H1 (cell line): ENCODE measurements at regions not wholly inside any gene's neighbourhood (a gene's known extent, or its start where the extent isn't known, plus 50 kb on each side); places are given as distances from the start of the nearest gene placed in this dataset.

Experiments used
- CTCF ChIA-PET: fragments of 300-600 bp; sonication (Branson Sonifier 250); formaldehyde crosslinking; loops from one replicate; lab custom pipeline; 2021; ENCODE audit not compliant: partially characterized antibody; lab: Charles Lee
- POLR2A ChIA-PET: fragments of 300-600 bp; sonication (Branson Sonifier 250); formaldehyde crosslinking; loops from one replicate; lab custom pipeline; 2021; ENCODE audit warnings: inconsistent platforms; ENCODE audit not compliant: partially characterized antibody; lab: Charles Lee
- DNase-seq, 2 experiments: peaks; one replicate each; pipeline versions ENCODE4 v3.0.0 to v3.0.0-alpha.2; 2010 to 2022; ENCODE audit warnings: low spot score in 2 of 2, low read depth in 1 of 2, mixed read lengths in 1 of 2
- FAIRE-seq: peaks from 2 replicates; lab custom pipeline; 2011; peaks lifted over from hg19 to GRCh38; lab: Jason Lieb, UNC
- H2AFZ ChIP-seq: 2 replicates; pipeline ENCODE4 v1.8.1; 2012; ENCODE audit warnings: low read length, inconsistent platforms
- H2AK5ac ChIP-seq: 2 replicates; pipeline ENCODE4 v1.6.1; 2013; ENCODE audit warnings: low read depth, low read length
- H2BK120ac ChIP-seq: replicated peaks from 2 replicates; pipeline ENCODE3; 2013; ENCODE audit warnings: low read depth, low read length, inconsistent platforms
- H2BK12ac ChIP-seq: 2 replicates; pipeline ENCODE4 v1.6.1; 2013; ENCODE audit warnings: low read depth, low read length
- H2BK15ac ChIP-seq: 2 replicates; pipeline ENCODE4 v1.6.1; 2013; ENCODE audit warnings: low read length
- H2BK20ac ChIP-seq: 2 replicates; pipeline ENCODE4 v1.6.1; 2013; ENCODE audit warnings: low read length
- H2BK5ac ChIP-seq: 2 replicates; pipeline ENCODE4 v1.6.1; 2013; ENCODE audit warnings: low read depth, low read length
- H3K14ac ChIP-seq: 2 replicates; pipeline ENCODE4 v1.6.1; 2013; ENCODE audit warnings: inconsistent platforms; ENCODE audit not compliant: insufficient read length
- H3K18ac ChIP-seq: 2 replicates; pipeline ENCODE4 v1.6.1; 2013; ENCODE audit warnings: low read length; ENCODE audit errors: extremely low read depth
- H3K23ac ChIP-seq: 2 replicates; pipeline ENCODE4 v1.6.1; 2013; ENCODE audit warnings: inconsistent platforms; ENCODE audit not compliant: insufficient read length
- H3K23me2 ChIP-seq: 2 replicates; pipeline ENCODE4 v1.6.1; 2013; ENCODE audit warnings: low read depth, low read length
- H3K27ac ChIP-seq: 2 replicates; pipeline ENCODE4 v1.6.1; 2011; ENCODE audit warnings: low read depth, low read length, inconsistent platforms
- H3K27me3 ChIP-seq, 4 experiments: replicated peaks in 1 of 4; 1 replicate in 1 of 4; 2 replicates in 3 of 4; pipeline versions ENCODE4 v1.6.1 to v1.8.1; 2011 to 2013; ENCODE audit warnings: low read length in 3 of 4, mild to moderate bottlenecking in 3 of 4, inconsistent platforms in 2 of 4, mixed read lengths in 2 of 4, moderate library complexity in 1 of 4; ENCODE audit not compliant: control insufficient read depth in 3 of 4, insufficient read depth in 3 of 4; ENCODE audit errors: extremely low read depth in 1 of 4
- H3K36me3 ChIP-seq, 4 experiments: 2 replicates each; pipeline versions ENCODE4 v1.6.1 to v1.8.1; 2011 to 2013; ENCODE audit warnings: mild to moderate bottlenecking in 4 of 4, low read length in 3 of 4, moderate library complexity in 2 of 4, control low read depth in 1 of 4, inconsistent platforms in 1 of 4; ENCODE audit not compliant: insufficient read depth in 4 of 4, control insufficient read depth in 2 of 4
- H3K4ac ChIP-seq: replicated peaks from 2 replicates; pipeline ENCODE3; 2013; ENCODE audit warnings: low read length, low read depth, mixed read lengths, inconsistent platforms; ENCODE audit not compliant: insufficient read length
- H3K4me1 ChIP-seq, 4 experiments: replicated peaks in 1 of 4; 1 replicate in 1 of 4; 2 replicates in 3 of 4; pipeline versions ENCODE4 v1.6.1 to v1.8.1; 2011 to 2013; ENCODE audit warnings: low read length in 3 of 4, inconsistent platforms in 2 of 4, mixed read lengths in 1 of 4; ENCODE audit not compliant: insufficient read depth in 4 of 4, control insufficient read depth in 3 of 4
- H3K4me2 ChIP-seq, 2 experiments: 2 replicates each; pipeline versions ENCODE4 v1.6.1 to v1.8.1; 2011 to 2013; ENCODE audit warnings: low read depth in 2 of 2, low read length in 2 of 2, control low read depth in 1 of 2, inconsistent platforms in 1 of 2, mild to moderate bottlenecking in 1 of 2; ENCODE audit not compliant: insufficient read depth in 1 of 2
- H3K4me3 ChIP-seq, 4 experiments: fragments of 200-600, 300-600 bp in 1 of 4; sonication (generic), shearing (Covaris generic), sonication (Bioruptor Twin) in 1 of 4; 2 replicates each; pipeline versions ENCODE4 v1.5.1 to v1.8.1; 2011 to 2016; ENCODE audit warnings: low read length in 4 of 4, low read depth in 3 of 4, control low read depth in 2 of 4, inconsistent platforms in 2 of 4, mild to moderate bottlenecking in 2 of 4, mixed read lengths in 1 of 4, moderate library complexity in 1 of 4; ENCODE audit not compliant: insufficient read depth in 2 of 4; ENCODE audit errors: extremely low read depth in 1 of 4
- H3K56ac ChIP-seq: replicated peaks from 2 replicates; pipeline ENCODE3; 2013; ENCODE audit warnings: low read depth, mild to moderate bottlenecking, mixed read lengths, low read length, inconsistent platforms; ENCODE audit not compliant: insufficient read length
- H3K79me1 ChIP-seq: 2 replicates; pipeline ENCODE4 v1.6.1; 2013; ENCODE audit warnings: low read depth, low read length, control low read depth
- H3K79me2 ChIP-seq, 2 experiments: 2 replicates each; pipeline versions ENCODE4 v1.6.1 to v1.8.1; 2012 to 2013; ENCODE audit warnings: low read length in 2 of 2, mild to moderate bottlenecking in 2 of 2, inconsistent platforms in 1 of 2; ENCODE audit not compliant: insufficient read depth in 2 of 2, control insufficient read depth in 1 of 2
- H3K9ac ChIP-seq, 4 experiments: replicated peaks in 1 of 4; 1 replicate in 1 of 4; 2 replicates in 3 of 4; pipeline versions ENCODE4 v1.6.1 to v1.8.1; 2011 to 2013; ENCODE audit warnings: low read depth in 3 of 4, low read length in 3 of 4, control low read depth in 2 of 4, mild to moderate bottlenecking in 2 of 4, moderate library complexity in 2 of 4, inconsistent platforms in 1 of 4; ENCODE audit errors: extremely low read depth in 1 of 4
- H3K9me3 ChIP-seq, 2 experiments: 2 replicates each; pipeline versions ENCODE4 v1.6.1 to v1.8.1; 2012 to 2013; ENCODE audit warnings: mild to moderate bottlenecking in 2 of 2, moderate library complexity in 2 of 2, control low read depth in 1 of 2, inconsistent platforms in 1 of 2, low read depth in 1 of 2, low read length in 1 of 2, mixed read lengths in 1 of 2; ENCODE audit not compliant: insufficient read depth in 2 of 2
- H4K20me1 ChIP-seq, 2 experiments: replicated peaks in 1 of 2; 2 replicates each; pipeline versions ENCODE3 to v1.8.1; 2011 to 2013; ENCODE audit warnings: inconsistent platforms in 2 of 2, low read length in 2 of 2, mild to moderate bottlenecking in 1 of 2; ENCODE audit not compliant: insufficient read depth in 2 of 2, control insufficient read depth in 1 of 2
- H4K5ac ChIP-seq: 2 replicates; pipeline ENCODE4 v1.6.1; 2013; ENCODE audit warnings: low read length, low read depth, mixed read lengths, inconsistent platforms; ENCODE audit not compliant: insufficient read length
- H4K8ac ChIP-seq: 2 replicates; pipeline ENCODE4 v1.8.0; 2013; ENCODE audit warnings: mild to moderate bottlenecking, moderate library complexity, low read length, inconsistent platforms; ENCODE audit not compliant: insufficient read depth; ENCODE audit errors: extremely low read depth
- H4K91ac ChIP-seq: replicated peaks from 2 replicates; pipeline ENCODE3; 2013; ENCODE audit warnings: low read length, mixed read lengths, inconsistent platforms; ENCODE audit not compliant: insufficient read length
- CBX8 ChIP-seq: fragments of 300-800, 300-1000 bp; sonication (generic); IDR thresholded peaks from 2 replicates; pipeline ENCODE4 v1.7.1; 2016; ENCODE audit warnings: low read depth, low read length, borderline replicate concordance
- EP300 ChIP-seq, 2 experiments: IDR thresholded peaks; 1 replicate in 1 of 2; 2 replicates in 1 of 2; pipeline ENCODE4 v1.6.1; 2011 to 2012; ENCODE audit warnings: low read depth in 2 of 2, low read length in 2 of 2, mild to moderate bottlenecking in 2 of 2, borderline replicate concordance in 1 of 2, inconsistent platforms in 1 of 2, moderate library complexity in 1 of 2
- HDAC6 ChIP-seq: IDR thresholded peaks from one replicate; pipeline ENCODE4 v1.7.1; 2012; ENCODE audit warnings: low read depth, mild to moderate bottlenecking, inconsistent platforms, low read length, moderate library complexity
- MAX ChIP-seq: IDR thresholded peaks from 2 replicates; pipeline ENCODE4 v1.6.1; 2012; ENCODE audit warnings: inconsistent platforms
- RNF2 ChIP-seq: fragments of 200-900, 300-1000 bp; sonication (generic); IDR thresholded peaks from 2 replicates; pipeline ENCODE4 v1.7.1; 2016; ENCODE audit warnings: borderline replicate concordance, low read depth, mild to moderate bottlenecking, antibody characterized with exemption, low read length; ENCODE audit not compliant: poor library complexity, severe bottlenecking; ENCODE audit errors: missing control alignments
- SRF ChIP-seq: IDR thresholded peaks from 2 replicates; pipeline ENCODE4 v1.6.1; 2011; ENCODE audit warnings: mild to moderate bottlenecking, low read depth, low read length, moderate library complexity
- USF2 ChIP-seq: IDR thresholded peaks from 2 replicates; pipeline ENCODE4 v1.6.1; 2011; ENCODE audit warnings: low read length, improper control_type of control experiment
- WGBS, 2 experiments: shearing (Covaris generic) in 1 of 2; methylation state at CpG; one replicate each; pipeline versions ENCODE4 v1.1.6 to v1.1.7; 2013 to 2015; ENCODE audit warnings: low lambda C conversion rate in 2 of 2, mixed read lengths in 2 of 2, inconsistent platforms in 1 of 2, low coverage in 1 of 2, missing lambda C conversion rate in 1 of 2; ENCODE audit not compliant: insufficient replicate concordance in 2 of 2, insufficient coverage in 1 of 2, insufficient read length in 1 of 2; ENCODE audit errors: extremely low coverage in 1 of 2, missing lambda C conversion rate in 1 of 2; 5-methylcytosine and 5-hydroxymethylcytosine counted together

- H3K27me3 ChIP-seq = no peaks in the 10 kb centered on the region
- H3K18ac ChIP-seq = no peak overlapping the region
- WGBS, 2 experiments = 88% methylated on average over 3 of the region's 3 CpGs; no CpG with 5 or more reads in 1 of the 2 experiments
- no peak overlapping the region for H2AFZ ChIP-seq
- no peak overlapping the region for H2AK5ac ChIP-seq
- H4K5ac ChIP-seq = no peak overlapping the region
- H2BK12ac ChIP-seq = no peak overlapping the region
- H3K4me2 ChIP-seq = no peak overlapping the region
- H3K23ac ChIP-seq = no peak overlapping the region
- no peak overlapping the region for H3K4me3 ChIP-seq
- DNase-seq = no peak
- no peak overlapping the region for H3K27ac ChIP-seq
- no peak overlapping the region for H3K14ac ChIP-seq
- no peaks in the 10 kb centered on the region for H3K9me3 ChIP-seq
- no peak overlapping the region for H3K4ac ChIP-seq
- no peaks in the 10 kb centered on the region for H3K4me1 ChIP-seq
- H3K56ac ChIP-seq = no peak overlapping the region
- ChIA-PET CTCF (interaction anchor here (13.9 kb wide), 1 partner anchor 24 kb away, joined by 99 read pairs; no protein-coding TSS in a partner anchor), POLR2A (no interaction called here)
- H3K36me3 ChIP-seq = no peaks in the 10 kb centered on the region
- no peak overlapping the region for H2BK120ac ChIP-seq
- no peak overlapping the region for H2BK15ac ChIP-seq
- H4K8ac ChIP-seq = no peak overlapping the region
- FAIRE-seq = no peak
- H3K79me1 ChIP-seq = no peaks in the 10 kb centered on the region
- H4K91ac ChIP-seq = no peak overlapping the region
- no peak overlapping the region for H3K9ac ChIP-seq
- no peaks in the 10 kb centered on the region for H3K79me2 ChIP-seq
- no peak overlapping the region for H2BK20ac ChIP-seq
- TF ChIP-seq EP300 (IDR thresholded peaks at IDR 0.05; ENCODE audit: borderline replicate concordance in 1 of 2, low read depth in 2 of 2, low read length in 2 of 2) = no peak
- TF ChIP-seq CBX8 = no peak
- TF ChIP-seq RNF2 = no peak
- no peak for TF ChIP-seq SRF
- TF ChIP-seq USF2 = no peak
- no peak for TF ChIP-seq MAX
- no peak for TF ChIP-seq HDAC6
- H3K23me2 ChIP-seq = no peaks in the 10 kb centered on the region
- H4K20me1 ChIP-seq = no peaks in the 10 kb centered on the region
- H2BK5ac ChIP-seq = no peak overlapping the region
Observed at GRCh38 chr3:8215821-8216220, 285.8 kb upstream of the LMCD1 start.
